KBM-7 (cell line): ENCODE measurements at regions not wholly inside any gene's neighbourhood (a gene's known extent, or its start where the extent isn't known, plus 50 kb on each side); places are given as distances from the start of the nearest gene placed in this dataset.
"Not testable (repeated sequence)": the region's sequence is repeated elsewhere in the genome, so short reads cannot be mapped to it uniquely, and the experiment has no call there.

Source experiments
- DNase-seq: peaks from one replicate; pipeline ENCODE4 v3.0.0-alpha.2; 2015
- in situ Hi-C: fragments of 300-500 bp; cut with MboI; formaldehyde crosslinking; loops from 2 replicates; pipeline ENCODE4 v1.14.3; 2020; ENCODE audit warnings: low sequenced_read_pairs, low pct_unique_long_range_greater_than_20kb, mixed read lengths

GRCh38 chr11:86151174-86152005 lies 82.5 kb upstream of the PICALM start:
- in situ Hi-C loops = no loop called here
- peak; percentile 84 for DNase-seq

GRCh38 chr11:86150847-86151173 lies 81.9 kb upstream of the PICALM start:
- in situ Hi-C loops = no loop called here
- no peak for DNase-seq

- in situ Hi-C loops = no loop called here
- no peak for DNase-seq
Observed at GRCh38 chr11:86149792-86150191, 80.9 kb upstream of the PICALM start.

GRCh38 chr11:86148345-86148747 lies 79.5 kb upstream of the PICALM start:
- in situ Hi-C loops = no loop called here
- no peak for DNase-seq

GRCh38 chr11:86147004-86147403 lies 78.1 kb upstream of the PICALM start:
- in situ Hi-C loops = no loop called here
- no peak for DNase-seq

GRCh38 chr11:86145439-86146156 lies 76.7 kb upstream of the PICALM start:
- DNase-seq = no peak

GRCh38 chr11:86144846-86145245 lies 76.0 kb upstream of the PICALM start:
- in situ Hi-C loops = no loop called here
- DNase-seq = no peak

More at GRCh38 chr11:86145439-86146156, 76.7 kb upstream of the PICALM start:
- in situ Hi-C loops = no loop called here

- in situ Hi-C loops, DNase-seq: not testable (repeated sequence)
Observed at GRCh38 chr11:86144087-86144486, 75.2 kb upstream of the PICALM start.

- in situ Hi-C loops = no loop called here
- peak; percentile 67 for DNase-seq
Observed at GRCh38 chr11:86143087-86144030, 74.5 kb upstream of the PICALM start.

GRCh38 chr11:86142170-86142569 lies 73.3 kb upstream of the PICALM start:
- in situ Hi-C loops = no loop called here
- no peak for DNase-seq

GRCh38 chr11:86141727-86142126 lies 72.8 kb upstream of the PICALM start:
- in situ Hi-C loops = no loop called here
- DNase-seq = no peak

GRCh38 chr11:86140334-86140990 lies 71.6 kb upstream of the PICALM start:
- DNase-seq = no peak
- in situ Hi-C loops = no loop called here

GRCh38 chr11:86138958-86139357 lies 70.1 kb upstream of the PICALM start:
- DNase-seq = peak; percentile 71
- in situ Hi-C loops = no loop called here

GRCh38 chr11:86136538-86136937 lies 67.7 kb upstream of the PICALM start:
- DNase-seq = no peak
- in situ Hi-C loops = no loop called here

GRCh38 chr11:86135319-86135714 lies 66.4 kb upstream of the PICALM start:
- in situ Hi-C loops = no loop called here
- no peak for DNase-seq

GRCh38 chr11:86134580-86135318 lies 65.9 kb upstream of the PICALM start:
- DNase-seq = peak; percentile 82
- in situ Hi-C loops = no loop called here

GRCh38 chr11:86132667-86133249 lies 63.9 kb upstream of the PICALM start:
- in situ Hi-C loops = no loop called here
- DNase-seq = no peak
